NCI-H2227 (cell line): ENCODE measurements at regions not wholly inside any gene's neighbourhood (a gene's known extent, or its start where the extent isn't known, plus 50 kb on each side); places are given as distances from the start of the nearest gene placed in this dataset.
A peak's percentile ranks its signal among the peaks of the same experiment; 100 is the strongest.
"Not testable (repeated sequence)": the region's sequence is repeated elsewhere in the genome, so short reads cannot be mapped to it uniquely, and the experiment has no call there.

ENCODE experiments used
- DNase-seq: peaks from one replicate; lab custom pipeline; 2025; ENCODE audit not compliant: unreplicated experiment; lab: John Stamatoyannopoulos, UW

- DNase-seq: no peak
These were observed 220.2 kb upstream of the NBEA start for GRCh38 chr13:34721631-34722595.

GRCh38 chr13:34722922-34723321 is 219.1 kb upstream of the NBEA start:
- DNase-seq: no peak

GRCh38 chr13:34730961-34731360 is 211.1 kb upstream of the NBEA start:
- no peak for DNase-seq

- no peak for DNase-seq
These were observed 210.6 kb upstream of the NBEA start for GRCh38 chr13:34731486-34731885.

- no peak for DNase-seq
These were observed 208.3 kb upstream of the NBEA start for GRCh38 chr13:34733721-34734120.

GRCh38 chr13:34734932-34735331 is 207.1 kb upstream of the NBEA start:
- no peak for DNase-seq

GRCh38 chr13:34738254-34738992 is 203.6 kb upstream of the NBEA start:
- no peak for DNase-seq

- not testable (repeated sequence) for DNase-seq
These were observed 195.0 kb upstream of the NBEA start for GRCh38 chr13:34747056-34747455.

GRCh38 chr13:34747507-34747906 is 194.6 kb upstream of the NBEA start:
- no peak for DNase-seq

GRCh38 chr13:34748073-34748472 is 194.0 kb upstream of the NBEA start:
- DNase-seq: no peak

GRCh38 chr13:34748596-34748995 is 193.5 kb upstream of the NBEA start:
- DNase-seq: no peak

- DNase-seq: no peak
These were observed 193.0 kb upstream of the NBEA start for GRCh38 chr13:34749046-34749445.

- peak; percentile 54 for DNase-seq
These were observed 191.8 kb upstream of the NBEA start for GRCh38 chr13:34750078-34750931.

- no peak for DNase-seq
These were observed 191.0 kb upstream of the NBEA start for GRCh38 chr13:34751044-34751443.

GRCh38 chr13:34751492-34751891 is 190.6 kb upstream of the NBEA start:
- no peak for DNase-seq

GRCh38 chr13:34752283-34752960 is 189.6 kb upstream of the NBEA start:
- DNase-seq: no peak

- no peak for DNase-seq
These were observed 185.9 kb upstream of the NBEA start for GRCh38 chr13:34756136-34756535.

GRCh38 chr13:34756572-34756971 is 185.5 kb upstream of the NBEA start:
- DNase-seq: no peak

GRCh38 chr13:34757441-34757840 is 184.6 kb upstream of the NBEA start:
- no peak for DNase-seq

- no peak for DNase-seq
These were observed 183.4 kb upstream of the NBEA start for GRCh38 chr13:34758628-34759027.

- DNase-seq: no peak
These were observed 179.8 kb upstream of the NBEA start for GRCh38 chr13:34762312-34762711.
